ENCODE measurements at regions not wholly inside any gene's neighbourhood (a gene's known extent, or its start where the extent isn't known, plus 50 kb on each side); places are given as distances from the start of the nearest gene placed in this dataset.

GRCh38 chr3:40657623-40658022 is 132.9 kb downstream of the ZNF621 start:
- no peak for DNase-seq (ENCODE audit: low spot score in 2 of 2, unreplicated experiment in 2 of 2)
- Mint-ChIP-seq H3K4me1 (no peaks in the 10 kb centered on the region), H3K4me3 (no peak overlapping the region), H3K27me3 (ENCODE audit: low read depth) (peaks cover 5% of the 10 kb centered on the region), H3K9me3 (no peaks in the 10 kb centered on the region), H3K36me3 (no peaks in the 10 kb centered on the region), H3K27ac (no peak overlapping the region)
- no peak for TF ChIP-seq CTCF (IDR thresholded peaks at IDR 0.05; ENCODE audit: unreplicated experiment)

GRCh38 chr3:40658305-40658704 is 133.5 kb downstream of the ZNF621 start:
- Mint-ChIP-seq H3K9me3 (no peaks in the 10 kb centered on the region), H3K27me3 (ENCODE audit: low read depth) (peaks cover 5% of the 10 kb centered on the region), H3K4me1 (no peaks in the 10 kb centered on the region), H3K4me3 (no peak overlapping the region), H3K36me3 (no peaks in the 10 kb centered on the region), H3K27ac (no peak overlapping the region)
- DNase-seq (ENCODE audit: low spot score in 2 of 2, unreplicated experiment in 2 of 2) = no peak
- no peak for TF ChIP-seq CTCF (IDR thresholded peaks at IDR 0.05; ENCODE audit: unreplicated experiment)

DNA sequence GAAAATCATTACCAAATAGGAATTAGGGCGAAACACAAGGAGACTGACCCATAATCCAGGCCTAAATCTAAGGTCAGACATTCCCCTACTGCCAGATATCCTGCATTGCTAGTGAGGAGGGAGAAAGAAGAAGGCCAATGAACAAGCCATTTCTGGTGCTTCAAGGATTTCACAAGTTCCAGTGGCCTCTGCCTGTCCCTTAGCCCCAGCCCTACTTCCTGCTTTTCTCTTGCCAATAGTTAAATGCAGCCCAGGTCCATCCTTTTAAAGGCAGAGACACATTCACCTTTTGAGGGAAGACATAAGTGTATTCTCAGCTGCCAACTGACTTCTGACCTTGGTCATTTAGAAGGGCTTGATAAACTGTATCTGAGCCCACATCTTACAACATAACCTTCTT is 135.8 kb downstream of the ZNF621 start:
- DNase-seq (ENCODE audit: low spot score in 2 of 2, unreplicated experiment in 2 of 2) = no peak
- peaks cover 5% of the 10 kb centered on the region for H3K27me3 Mint-ChIP-seq (ENCODE audit: low read depth)
- no peaks in the 10 kb centered on the region for H3K9me3 Mint-ChIP-seq
- no peaks in the 10 kb centered on the region for H3K36me3 Mint-ChIP-seq
- H3K4me3 Mint-ChIP-seq = no peak overlapping the region
- H3K27ac Mint-ChIP-seq = no peak overlapping the region
- TF ChIP-seq CTCF (IDR thresholded peaks at IDR 0.05; ENCODE audit: unreplicated experiment) = no peak
- H3K4me1 Mint-ChIP-seq = no peaks in the 10 kb centered on the region

DNA sequence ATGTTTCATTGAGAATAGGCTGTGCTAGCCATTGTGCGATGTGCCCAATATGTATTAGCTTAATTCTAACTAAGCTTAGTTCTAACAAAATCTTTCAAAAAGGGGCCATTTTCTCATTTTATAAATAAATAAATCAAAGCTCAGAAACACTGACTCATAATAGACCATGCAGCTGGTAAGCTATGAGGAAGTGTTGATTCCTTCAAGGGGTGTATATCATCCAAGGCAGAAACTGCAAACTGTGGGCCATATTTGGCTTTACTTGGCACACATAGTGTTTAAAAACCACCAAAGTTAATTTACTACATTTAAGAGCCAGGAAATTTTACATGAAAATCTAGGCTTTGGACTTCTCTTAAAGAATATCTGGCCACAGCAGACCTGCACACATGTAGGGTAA is 136.5 kb downstream of the ZNF621 start:
- H3K27ac Mint-ChIP-seq = no peak overlapping the region
- no peak for DNase-seq (ENCODE audit: low spot score in 2 of 2, unreplicated experiment in 2 of 2)
- TF ChIP-seq CTCF (IDR thresholded peaks at IDR 0.05; ENCODE audit: unreplicated experiment) = no peak
- no peak overlapping the region for H3K4me3 Mint-ChIP-seq
- H3K9me3 Mint-ChIP-seq = no peaks in the 10 kb centered on the region
- H3K36me3 Mint-ChIP-seq = no peaks in the 10 kb centered on the region
- H3K4me1 Mint-ChIP-seq = no peaks in the 10 kb centered on the region
- peaks cover 3% of the 10 kb centered on the region for H3K27me3 Mint-ChIP-seq (ENCODE audit: low read depth)

- Mint-ChIP-seq H3K27ac (no peak overlapping the region), H3K9me3 (no peaks in the 10 kb centered on the region), H3K27me3 (ENCODE audit: low read depth) (no peaks in the 10 kb centered on the region), H3K4me3 (no peak overlapping the region), H3K36me3 (no peaks in the 10 kb centered on the region), H3K4me1 (no peaks in the 10 kb centered on the region)
- no peak for TF ChIP-seq CTCF (IDR thresholded peaks at IDR 0.05; ENCODE audit: unreplicated experiment)
- DNase-seq (ENCODE audit: low spot score in 2 of 2, unreplicated experiment in 2 of 2) = no peak
These were observed 138.5 kb downstream of the ZNF621 start for GRCh38 chr3:40663280-40663679.

GRCh38 chr3:40669176-40669575 is 144.4 kb downstream of the ZNF621 start:
- Mint-ChIP-seq H3K36me3 (peaks cover 1% of the 10 kb centered on the region), H3K9me3 (peaks cover 5% of the 10 kb centered on the region), H3K4me3 (no peak overlapping the region), H3K27me3 (ENCODE audit: low read depth) (no peaks in the 10 kb centered on the region), H3K27ac (no peak overlapping the region), H3K4me1 (no peaks in the 10 kb centered on the region)
- DNase-seq (ENCODE audit: low spot score in 2 of 2, unreplicated experiment in 2 of 2) = no peak
- no peak for TF ChIP-seq CTCF (IDR thresholded peaks at IDR 0.05; ENCODE audit: unreplicated experiment)
